CD4-positive, alpha-beta T cell treated with Interferon gamma for 1 hour (primary cell): ENCODE measurements at regions not wholly inside any gene's neighbourhood (a gene's known extent, or its start where the extent isn't known, plus 50 kb on each side); places are given as distances from the start of the nearest gene placed in this dataset.

Source experiments
- DNase-seq: peaks from one replicate; pipeline ENCODE4 v3.0.0-alpha.2; 2020

GRCh38 chr16:85296859-85297660 lies 184.8 kb upstream of the CIBAR2 start:
- peak; percentile 43 for DNase-seq

GRCh38 chr16:85297881-85298280 lies 185.6 kb upstream of the CIBAR2 start:
- DNase-seq: no peak

GRCh38 chr16:85300406-85300968 lies 188.2 kb upstream of the CIBAR2 start:
- DNase-seq: no peak

GRCh38 chr16:85301231-85301630 lies 189.0 kb upstream of the CIBAR2 start:
- no peak for DNase-seq

GRCh38 chr16:85302018-85302847 lies 190.0 kb upstream of the CIBAR2 start:
- DNase-seq: no peak

GRCh38 chr16:85302848-85303353 lies 190.6 kb upstream of the CIBAR2 start:
- no peak for DNase-seq

GRCh38 chr16:85303354-85303883 lies 191.1 kb upstream of the CIBAR2 start:
- peak; percentile 71 for DNase-seq

- no peak for DNase-seq
Measured at GRCh38 chr16:85304337-85304736, 192.1 kb upstream of the CIBAR2 start.

GRCh38 chr16:85306071-85306792 lies 194.0 kb upstream of the CIBAR2 start:
- peak; percentile 85 for DNase-seq

- DNase-seq: no peak
Measured at GRCh38 chr16:85306793-85307551, 194.7 kb upstream of the CIBAR2 start.

GRCh38 chr16:85307552-85308364 lies 195.5 kb upstream of the CIBAR2 start:
- DNase-seq: no peak

GRCh38 chr16:85308611-85309540 lies 196.6 kb upstream of the CIBAR2 start:
- no peak for DNase-seq

GRCh38 chr16:85309656-85310587 lies 197.7 kb upstream of the CIBAR2 start:
- DNase-seq: peak; percentile 58

GRCh38 chr16:85310868-85311585 lies 198.8 kb upstream of the CIBAR2 start:
- DNase-seq: no peak

GRCh38 chr16:85311741-85312140 lies 199.5 kb upstream of the CIBAR2 start:
- no peak for DNase-seq

GRCh38 chr16:85312174-85312573 lies 199.9 kb upstream of the CIBAR2 start:
- no peak for DNase-seq

- no peak for DNase-seq
Measured at GRCh38 chr16:85312642-85313525, 200.6 kb upstream of the CIBAR2 start.
